Amygdala (tissue), 56 donors: ENCODE measurements at regions not wholly inside any gene's neighbourhood (a gene's known extent, or its start where the extent isn't known, plus 50 kb on each side); places are given as distances from the start of the nearest gene placed in this dataset.
"Not testable (repeated sequence)": the region's sequence is repeated elsewhere in the genome, so short reads cannot be mapped to it uniquely, and the experiment has no call there.

Experiments used
- DNase-seq, 56 donors: peaks; one replicate each; lab custom pipeline; 2025; lab: John Stamatoyannopoulos, UW

- DNase-seq: no peak
Observed at GRCh38 chr2:34799556-34799955, 1200.5 kb upstream of the FAM98A start.

DNA sequence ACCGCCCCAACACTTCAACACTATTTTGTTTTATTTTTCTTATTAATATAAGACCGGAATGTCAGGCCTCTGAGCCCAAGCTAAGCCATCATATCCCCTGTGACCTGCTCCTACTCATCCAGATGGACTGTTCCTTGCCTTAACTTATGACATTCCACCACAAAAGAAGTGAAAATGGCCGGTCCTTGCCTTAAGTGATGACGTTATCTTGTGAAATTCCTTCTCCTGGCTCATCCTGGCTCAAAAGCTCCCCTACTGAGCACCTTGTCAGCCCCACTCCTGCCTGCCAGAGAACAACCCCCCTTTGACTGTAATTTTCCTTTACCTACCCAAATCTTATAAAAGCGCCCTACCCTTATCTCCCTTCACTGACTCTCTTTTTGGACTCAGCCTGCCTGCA is 1196.5 kb upstream of the FAM98A start:
- not testable (repeated sequence) for DNase-seq

DNA sequence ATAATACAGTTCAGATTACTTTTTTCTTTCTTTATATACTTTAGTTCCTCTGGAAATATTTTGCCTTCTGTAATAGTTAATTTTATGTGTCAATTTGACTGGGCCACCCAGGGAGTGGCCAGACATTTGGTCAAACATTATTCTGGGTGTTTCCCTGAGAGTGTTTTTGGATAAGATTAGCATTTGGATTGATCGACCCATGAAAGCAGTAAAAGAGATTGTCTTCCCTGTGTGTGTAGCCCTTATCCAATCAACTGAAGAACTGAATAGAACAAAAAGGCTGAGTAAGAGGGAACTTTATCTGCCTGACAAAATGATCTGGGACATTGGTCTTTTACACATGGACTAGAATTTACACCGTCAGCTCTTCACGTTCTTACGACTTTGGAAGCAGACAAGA is 1190.1 kb upstream of the FAM98A start:
- no peak for DNase-seq

DNA sequence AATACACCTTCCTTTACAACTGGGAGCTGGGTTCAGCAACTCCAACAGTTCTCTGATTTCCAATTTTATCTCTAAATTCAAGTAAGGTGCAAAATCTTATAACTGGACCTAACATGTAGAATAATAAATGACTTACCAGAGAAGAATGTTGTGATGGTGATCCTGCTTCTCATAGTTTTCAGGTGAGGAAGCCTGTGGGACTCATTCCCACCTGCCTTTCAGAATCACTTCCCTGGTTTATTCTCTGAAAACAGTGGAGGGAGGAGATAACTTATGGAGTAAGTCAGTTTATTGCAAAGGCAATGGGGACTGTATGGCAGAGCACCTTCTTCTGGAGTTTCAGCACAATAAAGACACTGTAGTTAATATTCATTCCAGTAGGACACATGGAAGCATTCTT is 1188.2 kb upstream of the FAM98A start:
- no peak for DNase-seq

DNA sequence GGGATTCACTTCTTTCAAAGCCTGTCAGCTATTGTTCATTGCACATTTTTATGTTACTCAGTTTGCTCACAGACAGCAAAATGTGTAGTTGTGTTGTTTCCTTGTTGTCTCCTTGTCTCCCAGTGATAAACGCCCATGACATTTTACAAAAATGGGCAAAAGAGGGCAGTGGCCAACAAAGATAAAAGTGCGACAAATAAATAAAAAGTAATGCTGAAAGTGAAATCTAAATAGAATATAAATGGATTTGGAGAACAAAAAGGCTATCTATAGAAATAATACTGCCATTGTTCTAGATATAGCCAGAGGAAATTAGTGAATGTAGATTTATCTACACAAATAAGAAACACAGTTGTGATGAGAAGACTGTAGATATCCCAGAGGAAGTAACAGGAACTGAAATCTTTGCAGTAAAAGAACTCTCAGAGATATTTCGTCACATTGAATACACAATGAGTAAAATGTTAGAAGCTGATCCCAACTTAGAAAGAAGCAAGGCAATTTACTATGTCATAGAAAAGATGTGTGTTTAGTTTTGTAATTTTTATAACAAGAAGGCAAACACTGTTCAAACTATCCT is 1186.2 kb upstream of the FAM98A start:
- DNase-seq: peak in 1 of 56 donors; percentile 11

DNA sequence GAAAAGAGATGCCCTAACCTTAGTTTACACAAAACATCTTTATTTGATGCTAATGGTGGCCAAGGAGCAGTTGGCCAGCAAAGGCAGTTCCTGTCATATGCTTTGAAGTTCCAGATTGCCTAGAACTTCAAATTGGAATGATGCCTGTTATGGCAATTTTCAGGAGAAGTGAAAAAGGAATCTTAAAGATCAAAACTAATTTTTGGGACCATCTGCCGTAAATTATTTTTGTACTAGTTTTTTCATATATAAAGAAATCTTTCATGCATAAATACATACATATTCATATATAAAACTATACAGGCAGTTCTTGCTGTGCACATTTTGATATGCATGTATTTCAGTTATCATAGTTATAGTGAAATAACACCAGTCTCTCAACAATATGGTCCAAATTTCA is 1185.6 kb upstream of the FAM98A start:
- no peak for DNase-seq

- not testable (repeated sequence) for DNase-seq
Observed at GRCh38 chr2:34750742-34751141, 1151.6 kb upstream of the FAM98A start.

GRCh38 chr2:34747643-34748042 is 1148.5 kb upstream of the FAM98A start:
- DNase-seq: no peak

DNA sequence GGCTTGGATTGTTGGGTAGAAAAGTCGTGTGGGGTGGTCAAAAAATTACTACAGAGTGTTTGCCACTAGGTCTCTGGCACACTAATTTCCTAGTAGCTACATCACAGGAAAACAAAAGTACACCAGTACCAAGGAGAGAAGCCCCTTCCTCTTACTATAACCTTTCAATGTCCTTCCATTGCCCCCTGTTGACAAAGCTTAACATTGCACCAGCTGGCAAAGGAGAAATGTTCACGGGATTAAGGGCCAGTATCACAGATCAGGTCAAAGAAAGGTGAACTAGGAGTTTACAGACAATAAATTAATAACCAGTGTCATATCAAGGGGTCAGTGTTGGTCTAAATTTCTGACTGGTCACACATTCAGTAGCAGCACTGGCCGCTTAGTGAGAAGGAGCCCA is 1139.6 kb upstream of the FAM98A start:
- DNase-seq: no peak

- no peak for DNase-seq
Observed at GRCh38 chr2:34737146-34737545, 1138.0 kb upstream of the FAM98A start.

DNA sequence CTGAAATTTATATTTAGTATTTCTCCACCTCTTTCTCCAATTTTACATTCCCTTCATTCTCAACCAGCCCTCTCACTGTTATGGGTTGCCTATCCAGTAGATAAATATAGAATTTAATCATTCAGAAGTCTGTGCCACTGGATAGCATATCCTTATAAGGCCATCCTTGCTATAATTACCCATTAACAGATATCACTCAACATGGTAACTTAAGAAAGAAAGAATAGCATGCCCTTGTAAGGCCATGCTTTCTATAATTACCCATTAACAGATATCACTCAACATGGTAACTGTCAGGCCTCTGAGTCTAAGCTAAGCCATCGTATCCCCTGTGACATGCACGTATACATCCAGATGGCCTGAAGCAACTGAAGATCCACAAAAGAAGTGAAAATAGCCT is 1137.4 kb upstream of the FAM98A start:
- no peak for DNase-seq

GRCh38 chr2:34734662-34735061 is 1135.6 kb upstream of the FAM98A start:
- DNase-seq: no peak

GRCh38 chr2:34734042-34734441 is 1134.9 kb upstream of the FAM98A start:
- DNase-seq: no peak

DNA sequence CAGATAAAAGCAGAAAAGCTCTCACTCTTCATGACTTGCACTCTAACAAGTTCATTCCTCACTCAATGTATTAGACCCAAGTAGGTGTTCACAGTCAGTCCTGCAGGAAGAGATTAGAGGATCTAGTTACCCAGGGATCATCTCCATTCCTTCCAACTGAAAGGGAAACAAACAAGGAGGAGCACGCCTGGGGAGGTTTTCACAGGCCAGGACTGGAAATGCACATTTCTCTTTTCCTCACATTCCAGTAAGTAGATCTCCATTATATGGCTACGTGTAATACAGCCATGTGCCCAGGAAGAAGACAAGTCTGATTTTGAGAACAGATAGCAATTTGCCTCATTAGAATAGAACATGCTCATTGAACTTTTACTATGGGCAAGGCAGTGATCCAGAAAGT is 1132.2 kb upstream of the FAM98A start:
- DNase-seq: no peak

- DNase-seq: no peak
Observed at GRCh38 chr2:34729845-34730244, 1130.7 kb upstream of the FAM98A start.

DNA sequence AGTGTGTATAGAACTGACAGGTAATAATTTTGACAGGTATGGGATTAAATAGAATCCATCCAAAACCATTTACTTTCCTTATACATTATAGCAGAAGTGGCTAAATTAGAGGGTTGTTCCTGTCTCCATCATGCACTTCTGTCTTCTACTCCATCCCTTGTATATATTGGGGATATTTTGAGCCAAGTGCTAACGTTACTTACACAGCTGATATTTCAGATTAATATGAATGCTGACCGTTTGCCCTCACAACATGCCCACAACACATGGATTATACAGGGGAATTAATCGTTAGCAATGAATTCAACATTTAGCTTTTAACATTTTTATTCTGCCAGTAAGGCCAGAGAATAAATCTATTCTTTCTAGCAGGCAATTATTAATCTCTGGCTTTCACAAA is 1125.0 kb upstream of the FAM98A start:
- DNase-seq: no peak

DNA sequence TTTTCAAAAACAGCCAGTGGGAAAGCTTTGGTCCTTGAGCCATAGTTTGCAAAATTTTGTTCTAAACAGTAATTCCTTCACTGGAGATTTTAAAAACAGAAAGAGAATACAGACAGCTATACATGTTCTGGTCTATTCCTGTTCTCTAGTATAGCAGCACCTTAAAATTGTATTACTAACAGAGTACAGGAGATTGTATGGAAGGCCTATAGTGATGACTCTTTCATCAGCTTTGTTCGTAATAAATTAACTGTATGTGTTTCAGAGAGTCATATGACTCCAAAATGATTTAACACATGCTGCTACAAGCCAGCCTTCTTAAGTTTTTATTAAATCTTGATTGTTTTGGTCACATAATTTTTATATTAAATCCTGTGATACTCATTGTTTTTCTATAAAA is 1124.6 kb upstream of the FAM98A start:
- DNase-seq: no peak

DNA sequence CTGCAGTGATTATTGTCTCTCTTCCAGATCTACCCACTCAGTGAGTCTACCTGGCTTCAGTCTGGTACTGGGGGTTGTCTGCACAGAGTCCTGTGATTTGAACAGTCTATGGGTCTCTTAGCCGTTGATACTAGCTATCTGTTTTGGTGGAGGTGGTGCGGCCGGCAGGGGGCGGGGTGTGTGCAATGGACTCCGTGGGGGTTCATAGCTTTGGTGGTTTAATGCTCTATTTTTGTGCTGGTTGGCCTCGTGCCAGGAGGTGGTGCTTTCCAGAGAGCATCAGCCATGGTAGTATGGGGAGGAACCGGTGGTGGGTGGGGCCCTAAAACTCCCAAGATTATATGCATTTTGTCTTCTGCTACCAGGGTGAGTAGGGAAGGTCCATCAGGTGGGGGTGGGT is 1120.1 kb upstream of the FAM98A start:
- DNase-seq: no peak

DNA sequence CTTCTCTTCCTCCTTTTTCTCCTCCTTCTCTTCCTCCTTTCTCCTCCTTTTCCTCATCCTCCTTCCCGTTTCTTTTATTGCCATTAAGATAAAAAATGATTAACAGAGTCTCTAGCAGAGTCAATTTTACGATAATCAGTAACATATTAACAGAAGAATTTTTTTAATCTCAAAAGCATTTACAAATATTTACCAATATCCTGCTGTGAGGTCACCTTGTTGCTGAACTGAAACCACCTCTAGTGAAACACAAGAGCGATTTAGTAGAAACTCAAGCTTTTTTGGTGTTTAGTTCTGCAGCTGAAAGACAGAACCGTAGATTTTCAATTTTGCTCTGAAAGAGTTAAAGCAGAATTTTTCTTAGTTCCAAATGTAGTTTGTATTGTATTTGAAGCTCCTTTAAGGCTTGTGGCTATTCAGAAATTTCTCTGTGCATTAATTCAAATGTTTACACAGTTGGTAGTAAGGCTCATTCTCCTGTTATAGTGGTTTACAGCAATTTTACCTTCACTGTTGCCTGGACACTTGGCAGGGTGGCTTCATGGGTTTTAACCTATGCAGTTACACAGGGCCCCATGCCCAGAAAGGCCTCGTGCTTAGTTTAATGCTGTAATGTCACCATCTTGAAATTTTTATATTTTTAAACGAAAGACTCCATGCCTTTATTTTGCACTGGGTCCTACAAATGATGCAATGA is 1106.6 kb upstream of the FAM98A start:
- no peak for DNase-seq

DNA sequence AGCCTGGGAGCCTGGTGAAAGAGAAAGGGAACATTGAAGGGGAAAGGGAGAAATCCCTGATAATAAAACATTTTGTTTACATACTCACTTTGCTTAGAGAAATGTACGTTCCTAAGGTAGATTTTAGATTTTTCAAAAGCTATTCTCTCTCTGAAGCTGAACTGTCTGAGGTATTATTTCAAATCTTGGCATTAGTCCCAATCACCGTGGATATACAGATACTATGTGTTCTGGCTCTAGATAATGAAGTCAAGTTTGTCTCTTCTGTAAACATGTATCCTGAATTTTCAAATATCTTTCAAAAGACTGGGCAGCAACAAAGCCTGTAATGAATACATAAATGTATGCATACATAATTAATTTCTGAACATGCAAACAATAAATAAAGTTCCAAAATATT is 1104.2 kb upstream of the FAM98A start:
- no peak for DNase-seq

DNA sequence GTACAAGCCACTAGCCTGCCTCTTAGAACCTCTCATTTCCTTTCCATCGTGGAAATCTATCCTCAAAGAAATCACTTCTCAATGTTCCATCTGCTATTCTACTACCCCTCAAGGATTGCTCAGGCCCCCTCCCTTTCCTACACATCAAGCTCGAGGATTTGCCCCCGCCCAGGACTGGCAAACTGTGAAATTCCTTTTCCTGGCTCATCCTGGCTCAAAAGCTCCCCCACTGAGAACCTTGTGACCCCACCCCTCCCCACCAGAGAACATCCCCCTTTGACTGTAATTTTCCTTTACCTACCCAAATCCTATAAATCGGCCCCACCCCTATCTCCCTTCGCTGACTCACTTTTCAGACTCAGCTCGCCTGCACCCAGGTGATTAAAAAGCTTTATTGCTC is 1103.3 kb upstream of the FAM98A start:
- not testable (repeated sequence) for DNase-seq

GRCh38 chr2:34677591-34677990 is 1078.5 kb upstream of the FAM98A start:
- DNase-seq: not testable (repeated sequence)

DNA sequence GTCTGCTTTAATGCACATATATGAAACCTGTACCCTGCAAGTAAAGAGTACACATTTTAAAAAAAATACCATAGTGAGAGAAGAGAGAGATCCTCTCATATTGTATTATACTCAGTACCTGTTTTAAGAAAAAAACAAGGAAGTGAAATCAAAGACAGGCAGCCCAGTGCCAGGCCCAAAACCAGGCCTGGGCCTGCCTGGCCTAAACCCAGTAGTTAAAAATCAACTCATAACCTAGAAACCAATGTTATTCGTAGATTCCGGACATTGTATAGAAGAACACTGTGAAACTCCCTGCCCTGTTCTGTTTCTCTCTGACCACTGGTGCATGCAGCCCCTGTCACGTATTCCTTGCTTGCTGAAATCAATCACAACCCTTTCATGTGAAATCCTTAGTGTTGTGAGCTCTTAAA is 1078.0 kb upstream of the FAM98A start:
- not testable (repeated sequence) for DNase-seq
